CD8-positive, alpha-beta memory T cell (primary cell): ENCODE measurements at regions not wholly inside any gene's neighbourhood (a gene's known extent, or its start where the extent isn't known, plus 50 kb on each side); places are given as distances from the start of the nearest gene placed in this dataset.

ENCODE experiments used
- CTCF ChIA-PET: fragments of 350-600 bp; sonication (Branson Sonifier 250); formaldehyde crosslinking; loops from one replicate; lab custom pipeline; 2021; ENCODE audit warnings: antibody characterized with exemption; lab: Charles Lee
- POLR2A ChIA-PET: fragments of 350-600 bp; sonication (Branson Sonifier 250); formaldehyde crosslinking; loops from one replicate; lab custom pipeline; 2021; ENCODE audit warnings: antibody characterized with exemption; lab: Charles Lee
- DNase-seq, 5 donors: peaks; one replicate each; pipeline versions ENCODE4 v3.0.0 to v3.0.0-alpha.2; 2020 to 2022; ENCODE audit warnings: mixed read lengths in 1 of 5
- H3K27ac ChIP-seq: one replicate; pipeline ENCODE4 v1.7.0; 2013; ENCODE audit warnings: low read depth, mild to moderate bottlenecking, low read length, moderate library complexity
- H3K27me3 ChIP-seq: 2 replicates; pipeline ENCODE4 v1.7.0; 2013; ENCODE audit warnings: low read length, mild to moderate bottlenecking; ENCODE audit not compliant: insufficient read depth, poor library complexity, severe bottlenecking
- H3K36me3 ChIP-seq: 2 replicates; pipeline ENCODE4 v1.7.0; 2013; ENCODE audit warnings: mild to moderate bottlenecking, low read length, moderate library complexity; ENCODE audit not compliant: insufficient read depth
- H3K4me1 ChIP-seq: 2 replicates; pipeline ENCODE4 v1.7.0; 2013; ENCODE audit warnings: mild to moderate bottlenecking, low read length, moderate library complexity; ENCODE audit not compliant: insufficient read depth
- H3K4me3 ChIP-seq: 2 replicates; pipeline ENCODE4 v1.7.0; 2013; ENCODE audit warnings: mild to moderate bottlenecking, low read length
- H3K9me3 ChIP-seq: 2 replicates; pipeline ENCODE4 v1.7.0; 2013; ENCODE audit warnings: mild to moderate bottlenecking, low read length
- H3K27ac Mint-ChIP-seq, 8 donors: one replicate each; pipeline ENCODE4 v1.8.0; 2020 to 2021; ENCODE audit warnings: mixed read lengths in 8 of 8, mild to moderate bottlenecking in 6 of 8, inconsistent platforms in 3 of 8, moderate library complexity in 3 of 8
- H3K27me3 Mint-ChIP-seq, 2 donors: one replicate each; pipeline ENCODE4 v1.8.0; 2020 to 2021; ENCODE audit warnings: mixed read lengths in 2 of 2, mild to moderate bottlenecking in 1 of 2, moderate library complexity in 1 of 2
- H3K36me3 Mint-ChIP-seq, 3 donors: one replicate each; pipeline ENCODE4 v1.8.0; 2020 to 2021; ENCODE audit warnings: mixed read lengths in 3 of 3, inconsistent platforms in 1 of 3, mild to moderate bottlenecking in 1 of 3
- H3K4me1 Mint-ChIP-seq, 3 donors: one replicate each; pipeline ENCODE4 v1.8.0; 2020 to 2021; ENCODE audit warnings: mixed read lengths in 3 of 3, inconsistent platforms in 1 of 3, mild to moderate bottlenecking in 1 of 3
- H3K4me3 Mint-ChIP-seq, 7 donors: one replicate each; pipeline ENCODE4 v1.8.0; 2020 to 2021; ENCODE audit warnings: mixed read lengths in 7 of 7, mild to moderate bottlenecking in 6 of 7, moderate library complexity in 4 of 7, inconsistent platforms in 2 of 7
- H3K9me3 Mint-ChIP-seq, 5 donors: one replicate each; pipeline ENCODE4 v1.8.0; 2020 to 2022; ENCODE audit warnings: mixed read lengths in 5 of 5, mild to moderate bottlenecking in 3 of 5, moderate library complexity in 2 of 5, inconsistent platforms in 1 of 5

- no peaks in the 10 kb centered on the region for H3K27me3 Mint-ChIP-seq
- CTCF ChIA-PET: no interaction called here
These were observed 524.3 kb downstream of the TCERG1L start for GRCh38 chr10:130787243-130787642.

GRCh38 chr10:130787821-130788220, 523.7 kb downstream of the TCERG1L start:
- H3K27me3 Mint-ChIP-seq: no peaks in the 10 kb centered on the region
- CTCF ChIA-PET: no interaction called here

More at GRCh38 chr10:130787243-130787642, 524.3 kb downstream of the TCERG1L start:
- Histone ChIP-seq H3K9me3 (no peaks in the 10 kb centered on the region), H3K4me1 (no peaks in the 10 kb centered on the region), H3K4me3 (no peak overlapping the region), H3K27ac (no peak overlapping the region), H3K36me3 (no peaks in the 10 kb centered on the region), H3K27me3 (no peaks in the 10 kb centered on the region)
- DNase-seq: no peak
- H3K4me3 Mint-ChIP-seq: no peak overlapping the region
- no peak overlapping the region for H3K27ac Mint-ChIP-seq
- no peaks in the 10 kb centered on the region for H3K36me3 Mint-ChIP-seq
- POLR2A ChIA-PET: no interaction called here
- H3K4me1 Mint-ChIP-seq: no peaks in the 10 kb centered on the region
- H3K9me3 Mint-ChIP-seq: peaks cover 0 to 6% (median 0%) of the 10 kb centered on the region in 5 donors

GRCh38 chr10:130790339-130790738, 521.2 kb downstream of the TCERG1L start:
- Mint-ChIP-seq H3K27me3 (no peaks in the 10 kb centered on the region), H3K4me1 (no peaks in the 10 kb centered on the region), H3K9me3 (peaks cover 0 to 8% (median 0%) of the 10 kb centered on the region in 5 donors), H3K27ac (no peak overlapping the region), H3K4me3 (no peak overlapping the region), H3K36me3 (no peaks in the 10 kb centered on the region)
- DNase-seq: no peak
- Histone ChIP-seq H3K36me3 (no peaks in the 10 kb centered on the region), H3K4me1 (no peaks in the 10 kb centered on the region), H3K27me3 (no peaks in the 10 kb centered on the region), H3K9me3 (no peaks in the 10 kb centered on the region), H3K4me3 (no peak overlapping the region), H3K27ac (no peak overlapping the region)
- CTCF ChIA-PET: no interaction called here
- POLR2A ChIA-PET: no interaction called here

More at GRCh38 chr10:130787821-130788220, 523.7 kb downstream of the TCERG1L start:
- H3K9me3 ChIP-seq: no peaks in the 10 kb centered on the region
- Mint-ChIP-seq H3K4me3 (no peak overlapping the region), H3K9me3 (peaks cover 0 to 7% (median 0%) of the 10 kb centered on the region in 5 donors), H3K27ac (no peak overlapping the region), H3K4me1 (no peaks in the 10 kb centered on the region), H3K36me3 (no peaks in the 10 kb centered on the region)
- POLR2A ChIA-PET: no interaction called here
- no peaks in the 10 kb centered on the region for H3K36me3 ChIP-seq
- no peaks in the 10 kb centered on the region for H3K4me1 ChIP-seq
- H3K4me3 ChIP-seq: no peak overlapping the region
- no peak for DNase-seq
- no peaks in the 10 kb centered on the region for H3K27me3 ChIP-seq
- no peak overlapping the region for H3K27ac ChIP-seq

DNA sequence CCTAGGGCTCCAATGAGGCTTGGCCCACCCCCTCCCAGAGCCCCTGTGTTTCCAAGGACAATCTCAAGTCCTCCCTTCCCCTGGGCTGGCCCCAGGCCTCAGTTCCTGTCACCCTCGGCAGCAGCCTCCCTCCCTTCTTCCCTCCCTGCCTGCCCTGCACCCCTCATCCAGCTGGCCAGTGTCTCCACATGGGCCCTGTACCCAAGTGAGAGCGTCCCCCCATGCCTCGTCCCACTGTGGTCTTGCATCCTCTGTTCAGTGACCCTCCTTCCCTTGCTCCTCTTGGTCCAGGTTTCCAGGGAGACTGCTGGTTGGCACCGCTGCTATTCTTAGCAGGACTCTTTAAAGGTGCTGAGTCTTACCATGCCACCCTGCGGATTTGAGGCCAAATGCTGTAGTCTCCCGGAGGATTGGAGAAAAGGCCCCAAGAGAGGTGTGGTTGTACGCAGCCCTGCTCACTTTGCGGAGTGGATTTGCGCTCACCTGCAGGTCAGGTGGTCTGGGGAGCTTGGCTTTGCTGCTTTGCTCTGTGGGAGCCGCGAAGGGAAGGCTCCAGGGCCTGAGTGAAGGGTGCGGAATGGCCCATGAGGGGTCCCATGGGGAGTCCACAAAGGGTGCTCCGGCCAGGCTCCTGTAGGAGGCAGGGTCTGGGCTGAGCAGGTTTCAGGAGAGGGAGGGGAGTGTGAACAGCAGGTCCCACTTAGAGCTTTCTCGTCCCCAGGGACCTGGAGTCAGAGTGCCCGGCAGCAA, 519.2 kb downstream of the TCERG1L start:
- Histone ChIP-seq H3K27ac (no peak overlapping the region), H3K4me3 (no peak overlapping the region), H3K36me3 (no peaks in the 10 kb centered on the region), H3K4me1 (no peaks in the 10 kb centered on the region), H3K9me3 (no peaks in the 10 kb centered on the region), H3K27me3 (no peaks in the 10 kb centered on the region)
- Mint-ChIP-seq H3K4me1 (no peaks in the 10 kb centered on the region), H3K36me3 (no peaks in the 10 kb centered on the region), H3K4me3 (no peak overlapping the region), H3K27me3 (no peaks in the 10 kb centered on the region), H3K9me3 (peaks cover 0 to 8% (median 0%) of the 10 kb centered on the region in 5 donors), H3K27ac (no peak overlapping the region)
- POLR2A ChIA-PET: no interaction called here
- no peak for DNase-seq
- CTCF ChIA-PET: no interaction called here

- peaks cover 0 to 4% (median 1%) of the 10 kb centered on the region in 5 donors for H3K9me3 Mint-ChIP-seq
- CTCF ChIA-PET: no interaction called here
- H3K27me3 Mint-ChIP-seq: no peaks in the 10 kb centered on the region
- H3K27ac Mint-ChIP-seq: no peak overlapping the region
- DNase-seq: no peak
- H3K4me3 ChIP-seq: no peak overlapping the region
- H3K36me3 ChIP-seq: no peaks in the 10 kb centered on the region
- POLR2A ChIA-PET: no interaction called here
- H3K36me3 Mint-ChIP-seq: no peaks in the 10 kb centered on the region
- no peaks in the 10 kb centered on the region for H3K4me1 Mint-ChIP-seq
- H3K27me3 ChIP-seq: no peaks in the 10 kb centered on the region
- H3K4me1 ChIP-seq: no peaks in the 10 kb centered on the region
- H3K27ac ChIP-seq: no peak overlapping the region
- H3K9me3 ChIP-seq: no peaks in the 10 kb centered on the region
- H3K4me3 Mint-ChIP-seq: no peak overlapping the region
These were observed 515.7 kb downstream of the TCERG1L start for GRCh38 chr10:130795819-130796218.

- H3K9me3 Mint-ChIP-seq: peaks cover 0 to 3% (median 0%) of the 10 kb centered on the region in 5 donors
- no peak for DNase-seq
- H3K27ac Mint-ChIP-seq: no peak overlapping the region
- no peaks in the 10 kb centered on the region for H3K4me1 ChIP-seq
- POLR2A ChIA-PET: no interaction called here
- peaks cover 0 to 1% of the 10 kb centered on the region in 2 donors for H3K27me3 Mint-ChIP-seq
- H3K9me3 ChIP-seq: no peaks in the 10 kb centered on the region
- CTCF ChIA-PET: no interaction called here
- no peaks in the 10 kb centered on the region for H3K36me3 Mint-ChIP-seq
- H3K27ac ChIP-seq: no peak overlapping the region
- H3K27me3 ChIP-seq: no peaks in the 10 kb centered on the region
- H3K4me3 ChIP-seq: no peak overlapping the region
- no peaks in the 10 kb centered on the region for H3K4me1 Mint-ChIP-seq
- no peak overlapping the region for H3K4me3 Mint-ChIP-seq
- H3K36me3 ChIP-seq: no peaks in the 10 kb centered on the region
These were observed 512.0 kb downstream of the TCERG1L start for GRCh38 chr10:130799532-130799931.

- Histone ChIP-seq H3K36me3 (no peaks in the 10 kb centered on the region), H3K9me3 (no peaks in the 10 kb centered on the region), H3K4me1 (no peaks in the 10 kb centered on the region), H3K27ac (no peak overlapping the region), H3K4me3 (no peak overlapping the region), H3K27me3 (no peaks in the 10 kb centered on the region)
- peaks cover 0 to 1% of the 10 kb centered on the region in 2 donors for H3K27me3 Mint-ChIP-seq
- no peak overlapping the region for H3K4me3 Mint-ChIP-seq
- no peaks in the 10 kb centered on the region for H3K4me1 Mint-ChIP-seq
- no peaks in the 10 kb centered on the region for H3K36me3 Mint-ChIP-seq
- no peak for DNase-seq
- no peak overlapping the region for H3K27ac Mint-ChIP-seq
- CTCF ChIA-PET: no interaction called here
- POLR2A ChIA-PET: no interaction called here
- peaks cover 0 to 3% (median 0%) of the 10 kb centered on the region in 5 donors for H3K9me3 Mint-ChIP-seq
These were observed 511.2 kb downstream of the TCERG1L start for GRCh38 chr10:130800281-130800680.

GRCh38 chr10:130801276-130801675, 510.2 kb downstream of the TCERG1L start:
- Histone ChIP-seq H3K27me3 (no peaks in the 10 kb centered on the region), H3K27ac (no peak overlapping the region), H3K9me3 (no peaks in the 10 kb centered on the region), H3K4me1 (no peaks in the 10 kb centered on the region), H3K4me3 (no peak overlapping the region), H3K36me3 (no peaks in the 10 kb centered on the region)
- ChIA-PET POLR2A (no interaction called here), CTCF (no interaction called here)
- H3K27me3 Mint-ChIP-seq: peaks cover 0 to 1% of the 10 kb centered on the region in 2 donors
- DNase-seq: no peak
- no peaks in the 10 kb centered on the region for H3K4me1 Mint-ChIP-seq
- H3K9me3 Mint-ChIP-seq: peaks cover 0 to 3% (median 0%) of the 10 kb centered on the region in 5 donors
- no peaks in the 10 kb centered on the region for H3K36me3 Mint-ChIP-seq
- H3K4me3 Mint-ChIP-seq: no peak overlapping the region
- no peak overlapping the region for H3K27ac Mint-ChIP-seq
